Neural progenitor cell (in vitro differentiated cells): ENCODE measurements at regions not wholly inside any gene's neighbourhood (a gene's known extent, or its start where the extent isn't known, plus 50 kb on each side); places are given as distances from the start of the nearest gene placed in this dataset.
A peak's percentile ranks its signal among the peaks of the same experiment; 100 is the strongest.
"Not testable (repeated sequence)": the region's sequence is repeated elsewhere in the genome, so short reads cannot be mapped to it uniquely, and the experiment has no call there.

Source experiments
- DNase-seq: peaks from one replicate; pipeline ENCODE4 v3.0.0-alpha.2; 2016; ENCODE audit warnings: low spot score
- H2AFZ ChIP-seq: fragments of 200-600 bp; sonication (generic); replicated peaks from 2 replicates; pipeline ENCODE4 v1.6.1; 2016; ENCODE audit warnings: antibody characterized with exemption
- H3F3A ChIP-seq: fragments of 200-600 bp; sonication (generic); 2 replicates; pipeline ENCODE4 v1.6.1; 2016; ENCODE audit warnings: antibody characterized with exemption, low read depth
- H3K27ac ChIP-seq: fragments of 200-600 bp; sonication (generic); 2 replicates; pipeline ENCODE4 v1.5.1; 2016; ENCODE audit warnings: mild to moderate bottlenecking
- H3K27me3 ChIP-seq: fragments of 200-600 bp; sonication (generic); 2 replicates; pipeline ENCODE4 v1.6.1; 2016; ENCODE audit warnings: mild to moderate bottlenecking, moderate library complexity
- H3K36me3 ChIP-seq: fragments of 200-600 bp; sonication (generic); 2 replicates; pipeline ENCODE4 v1.5.1; 2016
- H3K4me1 ChIP-seq: fragments of 200-600 bp; sonication (generic); 2 replicates; pipeline ENCODE4 v1.6.1; 2016; ENCODE audit warnings: mixed run types
- H3K4me2 ChIP-seq: fragments of 200-600 bp; sonication (generic); 2 replicates; pipeline ENCODE4 v1.6.1; 2016
- H3K4me3 ChIP-seq: fragments of 200-600 bp; sonication (generic); 2 replicates; pipeline ENCODE4 v1.5.1; 2016
- H3K79me2 ChIP-seq: fragments of 200-600 bp; sonication (generic); 2 replicates; pipeline ENCODE4 v1.6.1; 2016; ENCODE audit warnings: low read depth
- H3K9ac ChIP-seq: fragments of 200-600 bp; sonication (generic); 2 replicates; pipeline ENCODE4 v1.6.1; 2016
- H3K9me3 ChIP-seq: fragments of 200-600 bp; sonication (generic); 2 replicates; pipeline ENCODE4 v1.5.1; 2016; ENCODE audit warnings: low read depth
- H4K20me1 ChIP-seq: fragments of 200-600 bp; sonication (generic); 2 replicates; pipeline ENCODE4 v1.6.1; 2016; ENCODE audit warnings: low read depth
- H3K27ac Mint-ChIP-seq: 3 replicates; pipeline ENCODE4 v1.8.0; 2021; ENCODE audit warnings: mixed read lengths
- H3K27me3 Mint-ChIP-seq: 2 replicates; pipeline ENCODE4 v1.8.0; 2022; ENCODE audit warnings: low read depth, mild to moderate bottlenecking, inconsistent platforms, moderate library complexity, mixed read lengths; ENCODE audit not compliant: insufficient read depth
- H3K36me3 Mint-ChIP-seq: 3 replicates; pipeline ENCODE4 v1.8.0; 2021; ENCODE audit warnings: mixed read lengths
- H3K4me1 Mint-ChIP-seq: 3 replicates; pipeline ENCODE4 v1.8.0; 2021; ENCODE audit warnings: mixed read lengths
- H3K4me3 Mint-ChIP-seq: 3 replicates; pipeline ENCODE4 v1.8.0; 2021; ENCODE audit warnings: mild to moderate bottlenecking, moderate library complexity, mixed read lengths
- H3K9me3 Mint-ChIP-seq: 3 replicates; pipeline ENCODE4 v1.8.0; 2020; ENCODE audit warnings: mixed read lengths
- CTCF ChIP-seq: fragments of 200-600 bp; sonication (generic); IDR thresholded peaks from 2 replicates; pipeline ENCODE4 v1.5.1; 2017; ENCODE audit warnings: antibody characterized with exemption, mild to moderate bottlenecking
- EZH2 ChIP-seq: fragments of 200-600 bp; sonication (generic); IDR thresholded peaks from 2 replicates; pipeline ENCODE4 v1.6.1; 2017; ENCODE audit warnings: antibody characterized with exemption, mild to moderate bottlenecking, moderate library complexity
- EZH2phosphoT487 ChIP-seq: fragments of 200-600 bp; sonication (generic); IDR thresholded peaks from 2 replicates; pipeline ENCODE4 v1.6.1; 2017; ENCODE audit warnings: antibody characterized with exemption

GRCh38 chr2:47282621-47283272 is 86.4 kb upstream of the EPCAM start:
- no peak overlapping the region for H3K9ac ChIP-seq
- H2AFZ ChIP-seq, result no peak overlapping the region
- H4K20me1 ChIP-seq, result no peaks in the 10 kb centered on the region
- H3K9me3 Mint-ChIP-seq, result peaks cover 6% of the 10 kb centered on the region
- H3K36me3 Mint-ChIP-seq, result no peaks in the 10 kb centered on the region
- peaks cover 2% of the 10 kb centered on the region for H3K27me3 Mint-ChIP-seq
- no peak overlapping the region for H3K4me3 Mint-ChIP-seq
- no peaks in the 10 kb centered on the region for H3K36me3 ChIP-seq
- TF ChIP-seq EZH2phosphoT487 (no peak), CTCF (no peak), EZH2 (no peak)
- peak overlapping the region; percentile 38 for H3K27ac Mint-ChIP-seq
- H3K4me1 ChIP-seq, result no peaks in the 10 kb centered on the region
- DNase-seq, result no peak
- no peak overlapping the region for H3K4me3 ChIP-seq
- no peaks in the 10 kb centered on the region for H3K79me2 ChIP-seq
- no peaks in the 10 kb centered on the region for H3K27me3 ChIP-seq
- no peaks in the 10 kb centered on the region for H3K9me3 ChIP-seq
- H3K27ac ChIP-seq, result no peak overlapping the region
- no peaks in the 10 kb centered on the region for H3F3A ChIP-seq
- no peak overlapping the region for H3K4me2 ChIP-seq
- H3K4me1 Mint-ChIP-seq, result peaks cover 14% of the 10 kb centered on the region

- not testable (repeated sequence) for H2AFZ ChIP-seq, H3F3A ChIP-seq, H3K9me3 ChIP-seq, H3K36me3 ChIP-seq, H3K27ac Mint-ChIP-seq, H3K36me3 Mint-ChIP-seq, H3K27me3 Mint-ChIP-seq, DNase-seq, H4K20me1 ChIP-seq, H3K9ac ChIP-seq, H3K27me3 ChIP-seq, H3K79me2 ChIP-seq, H3K27ac ChIP-seq, H3K4me1 ChIP-seq, H3K4me3 Mint-ChIP-seq, H3K4me2 ChIP-seq, H3K4me3 ChIP-seq, H3K9me3 Mint-ChIP-seq
- peaks cover 12% of the 10 kb centered on the region for H3K4me1 Mint-ChIP-seq
Measured at GRCh38 chr2:47279525-47279924, 89.6 kb upstream of the EPCAM start.

GRCh38 chr2:47277987-47278386 is 91.1 kb upstream of the EPCAM start:
- H3K27me3 Mint-ChIP-seq, result peaks cover 4% of the 10 kb centered on the region
- no peak overlapping the region for H2AFZ ChIP-seq
- peaks cover 6% of the 10 kb centered on the region for H3K9me3 Mint-ChIP-seq
- no peak overlapping the region for H3K4me2 ChIP-seq
- peaks cover 23% of the 10 kb centered on the region for H3K4me1 Mint-ChIP-seq
- no peaks in the 10 kb centered on the region for H3K4me1 ChIP-seq
- H3K79me2 ChIP-seq, result no peaks in the 10 kb centered on the region
- H3K9me3 ChIP-seq, result no peaks in the 10 kb centered on the region
- no peaks in the 10 kb centered on the region for H3K36me3 ChIP-seq
- TF ChIP-seq EZH2 (no peak), EZH2phosphoT487 (no peak), CTCF (no peak)
- no peak overlapping the region for H3K27ac Mint-ChIP-seq
- peaks cover 9% of the 10 kb centered on the region for H3K27me3 ChIP-seq
- no peak overlapping the region for H3K9ac ChIP-seq
- no peak overlapping the region for H3K4me3 ChIP-seq
- no peaks in the 10 kb centered on the region for H4K20me1 ChIP-seq
- no peak overlapping the region for H3K27ac ChIP-seq
- no peaks in the 10 kb centered on the region for H3K36me3 Mint-ChIP-seq
- no peak overlapping the region for H3K4me3 Mint-ChIP-seq
- no peak for DNase-seq
- no peaks in the 10 kb centered on the region for H3F3A ChIP-seq

- Histone ChIP-seq H3K4me1 (no peaks in the 10 kb centered on the region), H3K36me3 (no peaks in the 10 kb centered on the region), H3K4me3 (no peak overlapping the region), H3K4me2 (no peak overlapping the region), H3F3A (no peaks in the 10 kb centered on the region), H3K79me2 (no peaks in the 10 kb centered on the region), H3K27me3 (peaks cover 15% of the 10 kb centered on the region), H3K9me3 (no peaks in the 10 kb centered on the region), H2AFZ (no peak overlapping the region), H4K20me1 (no peaks in the 10 kb centered on the region), H3K9ac (no peak overlapping the region), H3K27ac (no peak overlapping the region)
- H3K27me3 Mint-ChIP-seq, result peaks cover 4% of the 10 kb centered on the region
- no peak for TF ChIP-seq EZH2
- no peak for TF ChIP-seq EZH2phosphoT487
- TF ChIP-seq CTCF, result no peak
- peaks cover 6% of the 10 kb centered on the region for H3K9me3 Mint-ChIP-seq
- H3K36me3 Mint-ChIP-seq, result no peaks in the 10 kb centered on the region
- no peak overlapping the region for H3K27ac Mint-ChIP-seq
- DNase-seq, result no peak
- H3K4me3 Mint-ChIP-seq, result no peak overlapping the region
- H3K4me1 Mint-ChIP-seq, result peaks cover 20% of the 10 kb centered on the region
Measured at GRCh38 chr2:47277187-47277586, 91.9 kb upstream of the EPCAM start.
